CD4-positive, alpha-beta T cell treated with Interleukin-21 for 1 hour (primary cell): ENCODE measurements at regions not wholly inside any gene's neighbourhood (a gene's known extent, or its start where the extent isn't known, plus 50 kb on each side); places are given as distances from the start of the nearest gene placed in this dataset.

Source experiments
- DNase-seq: peaks from one replicate; pipeline ENCODE4 v3.0.0-alpha.2; 2020

- DNase-seq: no peak
Measured at GRCh38 chr18:68083131-68083530, 566.6 kb upstream of the DSEL start.

- DNase-seq: no peak
Measured at GRCh38 chr18:68072744-68073143, 556.2 kb upstream of the DSEL start.

GRCh38 chr18:68060871-68061270, 544.4 kb upstream of the DSEL start:
- DNase-seq: no peak

GRCh38 chr18:68056936-68057335, 540.4 kb upstream of the DSEL start:
- no peak for DNase-seq

- DNase-seq: no peak
Measured at GRCh38 chr18:68054669-68055068, 538.1 kb upstream of the DSEL start.

GRCh38 chr18:68053290-68053689, 536.8 kb upstream of the DSEL start:
- no peak for DNase-seq

- no peak for DNase-seq
Measured at GRCh38 chr18:68041327-68041726, 524.8 kb upstream of the DSEL start.

- no peak for DNase-seq
Measured at GRCh38 chr18:68040198-68040597, 523.7 kb upstream of the DSEL start.

GRCh38 chr18:68035774-68036522, 519.4 kb upstream of the DSEL start:
- no peak for DNase-seq

GRCh38 chr18:68034296-68034695, 517.8 kb upstream of the DSEL start:
- DNase-seq: no peak

- DNase-seq: no peak
Measured at GRCh38 chr18:68033466-68033865, 516.9 kb upstream of the DSEL start.

- DNase-seq: no peak
Measured at GRCh38 chr18:68024716-68025115, 508.2 kb upstream of the DSEL start.

GRCh38 chr18:68017385-68017784, 500.9 kb upstream of the DSEL start:
- DNase-seq: no peak

- DNase-seq: no peak
Measured at GRCh38 chr18:67997496-67997895, 481.0 kb upstream of the DSEL start.

GRCh38 chr18:67995769-67996168, 479.2 kb upstream of the DSEL start:
- no peak for DNase-seq

GRCh38 chr18:67980241-67980640, 463.7 kb upstream of the DSEL start:
- no peak for DNase-seq

- no peak for DNase-seq
Measured at GRCh38 chr18:67977067-67977616, 460.6 kb upstream of the DSEL start.

- DNase-seq: no peak
Measured at GRCh38 chr18:67973916-67974315, 457.4 kb upstream of the DSEL start.

- no peak for DNase-seq
Measured at GRCh38 chr18:67969458-67969857, 452.9 kb upstream of the DSEL start.

- DNase-seq: no peak
Measured at GRCh38 chr18:67966224-67966623, 449.7 kb upstream of the DSEL start.

GRCh38 chr18:67964462-67964861, 447.9 kb upstream of the DSEL start:
- no peak for DNase-seq

- no peak for DNase-seq
Measured at GRCh38 chr18:67961701-67962440, 445.4 kb upstream of the DSEL start.

GRCh38 chr18:67957684-67958083, 441.2 kb upstream of the DSEL start:
- DNase-seq: no peak

- no peak for DNase-seq
Measured at GRCh38 chr18:67954594-67954993, 438.1 kb upstream of the DSEL start.
